Endothelial cell of umbilical vein (primary cell): ENCODE measurements at regions not wholly inside any gene's neighbourhood (a gene's known extent, or its start where the extent isn't known, plus 50 kb on each side); places are given as distances from the start of the nearest gene placed in this dataset.

Source experiments
- BruUV-seq: library from RNA; stranded (reverse); fragments of 400-500 nt; replicated peaks from 2 replicates; lab custom pipeline; 2021; lab: Mats Ljungman, UMichigan
- CTCF ChIA-PET: fragments of 300-600, 350-600 bp; sonication (Branson Sonifier 250); formaldehyde crosslinking; loops from one replicate; lab custom pipeline; 2021; ENCODE audit warnings: antibody characterized with exemption, inconsistent platforms; lab: Charles Lee
- POLR2A ChIA-PET: fragments of 300-600, 350-600 bp; sonication (Branson Sonifier 250); formaldehyde crosslinking; loops from one replicate; lab custom pipeline; 2021; ENCODE audit warnings: antibody characterized with exemption, inconsistent platforms; lab: Charles Lee
- DNase-seq: peaks from one replicate; pipeline ENCODE4 v3.0.0-alpha.2; 2011; ENCODE audit warnings: low read depth, low spot score
- FAIRE-seq: peaks from 2 replicates; lab custom pipeline; 2011; peaks lifted over from hg19 to GRCh38; lab: Jason Lieb, UNC
- H2AFZ ChIP-seq: 2 replicates; pipeline ENCODE4 v1.6.0; 2012; ENCODE audit warnings: low read depth, low read length, control low read depth, inconsistent platforms
- H3K27ac ChIP-seq: 2 replicates; pipeline ENCODE4 v1.5.1; 2011; ENCODE audit warnings: low read depth, mild to moderate bottlenecking, control low read depth, low read length, moderate library complexity; ENCODE audit not compliant: insufficient read depth
- H3K27me3 ChIP-seq, 2 experiments: 2 replicates each; pipeline versions ENCODE4 v1.6.0 to v1.6.1; 2011; ENCODE audit warnings: low read length in 2 of 2, mixed read lengths in 1 of 2; ENCODE audit not compliant: control insufficient read depth in 2 of 2, insufficient read depth in 2 of 2
- H3K36me3 ChIP-seq, 2 experiments: 2 replicates in 1 of 2; 3 replicates in 1 of 2; pipeline ENCODE4 v1.5.1; 2011; ENCODE audit warnings: low read length in 2 of 2, mild to moderate bottlenecking in 1 of 2, moderate library complexity in 1 of 2; ENCODE audit not compliant: control insufficient read depth in 2 of 2, insufficient read depth in 2 of 2; ENCODE audit errors: extremely low read depth in 1 of 2
- H3K4me1 ChIP-seq: 3 replicates; pipeline ENCODE4 v1.5.1; 2011; ENCODE audit warnings: mild to moderate bottlenecking, low read length; ENCODE audit not compliant: control insufficient read depth, insufficient read depth; ENCODE audit errors: extremely low read depth
- H3K4me2 ChIP-seq: 2 replicates; pipeline ENCODE4 v1.6.1; 2011; ENCODE audit warnings: low read length, control low read depth, mixed read lengths; ENCODE audit not compliant: insufficient read depth
- H3K4me3 ChIP-seq, 3 experiments: fragments of 200-600 bp in 1 of 3; sonication (generic), shearing (Covaris generic) in 1 of 3; replicated peaks in 1 of 3; 2 replicates each; pipeline ENCODE4 v1.5.1; 2011 to 2016; ENCODE audit warnings: control low read depth in 3 of 3, low read length in 3 of 3, mild to moderate bottlenecking in 2 of 3, inconsistent platforms in 1 of 3, low read depth in 1 of 3, moderate library complexity in 1 of 3; ENCODE audit not compliant: insufficient read depth in 1 of 3
- H3K79me2 ChIP-seq: 2 replicates; pipeline ENCODE4 v1.6.0; 2012; ENCODE audit warnings: low read length, inconsistent platforms; ENCODE audit not compliant: control insufficient read depth, insufficient read depth
- H3K9ac ChIP-seq: replicated peaks from 2 replicates; pipeline ENCODE3; 2011; ENCODE audit warnings: low read length, control low read depth; ENCODE audit not compliant: insufficient read depth; ENCODE audit errors: extremely low read depth
- H3K9me1 ChIP-seq: replicated peaks from 3 replicates; pipeline ENCODE4 v1.6.0; 2011; ENCODE audit warnings: mild to moderate bottlenecking, low read length; ENCODE audit not compliant: control insufficient read depth, insufficient read depth; ENCODE audit errors: extremely low read depth
- H3K9me3 ChIP-seq: replicated peaks from 2 replicates; pipeline ENCODE4 v1.5.1; 2012; ENCODE audit warnings: low read length, inconsistent platforms; ENCODE audit not compliant: control insufficient read depth, insufficient read depth
- H4K20me1 ChIP-seq: replicated peaks from 2 replicates; pipeline ENCODE3; 2011; ENCODE audit warnings: mild to moderate bottlenecking, low read length; ENCODE audit not compliant: control insufficient read depth, insufficient read depth; ENCODE audit errors: extremely low read depth
- EZH2 ChIP-seq: IDR thresholded peaks from 2 replicates; pipeline ENCODE4 v1.6.1; 2012; ENCODE audit warnings: borderline replicate concordance, low read depth, mild to moderate bottlenecking, moderate library complexity, low read length, inconsistent platforms; ENCODE audit not compliant: severe bottlenecking
- FOS ChIP-seq: IDR thresholded peaks from 2 replicates; pipeline ENCODE4 v1.6.1; 2011; ENCODE audit warnings: mild to moderate bottlenecking, low read length, moderate library complexity, borderline replicate concordance; ENCODE audit not compliant: insufficient read depth
- GATA2 ChIP-seq: IDR thresholded peaks from 2 replicates; pipeline ENCODE4 v1.7.0; 2011; ENCODE audit warnings: low read depth, mild to moderate bottlenecking, moderate library complexity, mixed read lengths, low read length; ENCODE audit not compliant: insufficient read length, insufficient read depth
- JUN ChIP-seq: IDR thresholded peaks from 2 replicates; pipeline ENCODE4 v1.6.1; 2011; ENCODE audit warnings: borderline replicate concordance, low read depth; ENCODE audit not compliant: insufficient read length, insufficient read depth
- MAX ChIP-seq: IDR thresholded peaks from 2 replicates; pipeline ENCODE4 v1.6.1; 2011; ENCODE audit not compliant: insufficient read depth, insufficient read length
- MYC ChIP-seq: IDR thresholded peaks from one replicate; pipeline ENCODE4 v1.6.1; 2011; ENCODE audit warnings: mild to moderate bottlenecking, low read depth, low read length
- POLR2A ChIP-seq: IDR thresholded peaks from 2 replicates; pipeline ENCODE4 v1.6.1; 2012; ENCODE audit warnings: low read depth, mild to moderate bottlenecking, control low read depth, low read length
- POLR2AphosphoS5 ChIP-seq: IDR thresholded peaks from 2 replicates; pipeline ENCODE4 v1.6.1; 2012; ENCODE audit warnings: low read depth, mild to moderate bottlenecking, control low read depth, low read length, moderate library complexity; ENCODE audit not compliant: insufficient read depth
- dilution Hi-C: fragments of 300-500 bp; cut with MboI; formaldehyde crosslinking; loops from one replicate; pipeline ENCODE4 v1.15.0; 2019; ENCODE audit warnings: low sequenced_read_pairs; ENCODE audit not compliant: extremely low pct_ligation_motif_present
- intact Hi-C: fragments of 100-400 bp; cut with micrococcal nuclease; formaldehyde crosslinking; loops from one replicate; pipeline ENCODE4 v1.10.0; 2022
- TF ChIP-seq, protein P1 (sequence below), 2 donors: IDR thresholded peaks; 1 replicate in 1 of 2; 2 replicates in 1 of 2; pipeline ENCODE4 v1.5.1; 2011; ENCODE audit warnings: low read length in 2 of 2, mild to moderate bottlenecking in 2 of 2, moderate library complexity in 2 of 2, control low read depth in 1 of 2, inconsistent platforms in 1 of 2, low read depth in 1 of 2; ENCODE audit not compliant: insufficient read depth in 1 of 2; ENCODE audit errors: extremely low read depth in 1 of 2

- H3K9ac ChIP-seq, result no peak overlapping the region
- no peaks in the 10 kb centered on the region for H3K9me3 ChIP-seq
- no peaks in the 10 kb centered on the region for H3K4me1 ChIP-seq
- TF ChIP-seq POLR2AphosphoS5, result no peak
- no peak for TF ChIP-seq EZH2
- TF ChIP-seq MAX, result no peak
- no peak for TF ChIP-seq POLR2A
- no peak for TF ChIP-seq JUN
- TF ChIP-seq, protein P1, sequence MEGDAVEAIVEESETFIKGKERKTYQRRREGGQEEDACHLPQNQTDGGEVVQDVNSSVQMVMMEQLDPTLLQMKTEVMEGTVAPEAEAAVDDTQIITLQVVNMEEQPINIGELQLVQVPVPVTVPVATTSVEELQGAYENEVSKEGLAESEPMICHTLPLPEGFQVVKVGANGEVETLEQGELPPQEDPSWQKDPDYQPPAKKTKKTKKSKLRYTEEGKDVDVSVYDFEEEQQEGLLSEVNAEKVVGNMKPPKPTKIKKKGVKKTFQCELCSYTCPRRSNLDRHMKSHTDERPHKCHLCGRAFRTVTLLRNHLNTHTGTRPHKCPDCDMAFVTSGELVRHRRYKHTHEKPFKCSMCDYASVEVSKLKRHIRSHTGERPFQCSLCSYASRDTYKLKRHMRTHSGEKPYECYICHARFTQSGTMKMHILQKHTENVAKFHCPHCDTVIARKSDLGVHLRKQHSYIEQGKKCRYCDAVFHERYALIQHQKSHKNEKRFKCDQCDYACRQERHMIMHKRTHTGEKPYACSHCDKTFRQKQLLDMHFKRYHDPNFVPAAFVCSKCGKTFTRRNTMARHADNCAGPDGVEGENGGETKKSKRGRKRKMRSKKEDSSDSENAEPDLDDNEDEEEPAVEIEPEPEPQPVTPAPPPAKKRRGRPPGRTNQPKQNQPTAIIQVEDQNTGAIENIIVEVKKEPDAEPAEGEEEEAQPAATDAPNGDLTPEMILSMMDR (IDR thresholded peaks at IDR 0.05; ENCODE audit: extremely low read depth in 1 of 2, insufficient read depth in 1 of 2, low read depth in 1 of 2, low read length in 2 of 2), result no peak
- TF ChIP-seq FOS, result no peak
- TF ChIP-seq GATA2, result no peak
- TF ChIP-seq MYC, result no peak
- no peaks in the 10 kb centered on the region for H3K27me3 ChIP-seq
- H3K79me2 ChIP-seq, result no peaks in the 10 kb centered on the region
- DNase-seq (no peak), FAIRE-seq (no peak)
- dilution Hi-C loops, result no loop called here
- BruUV-seq, result no TSS peak
- ChIA-PET POLR2A (no interaction called here), CTCF (no interaction called here)
- intact Hi-C loops, result no loop called here
- H3K4me2 ChIP-seq, result no peak overlapping the region
- no peaks in the 10 kb centered on the region for H4K20me1 ChIP-seq
- no peak overlapping the region for H3K27ac ChIP-seq
- no peaks in the 10 kb centered on the region for H3K9me1 ChIP-seq
- no peaks in the 10 kb centered on the region for H3K36me3 ChIP-seq
- no peak overlapping the region for H2AFZ ChIP-seq
- H3K4me3 ChIP-seq, result no peak overlapping the region
These were observed 523.3 kb upstream of the RGS18 start for GRCh38 chr1:191634801-191635508.
